ENCODE measurements at regions not wholly inside any gene's neighbourhood (a gene's known extent, or its start where the extent isn't known, plus 50 kb on each side); places are given as distances from the start of the nearest gene placed in this dataset.

DNA sequence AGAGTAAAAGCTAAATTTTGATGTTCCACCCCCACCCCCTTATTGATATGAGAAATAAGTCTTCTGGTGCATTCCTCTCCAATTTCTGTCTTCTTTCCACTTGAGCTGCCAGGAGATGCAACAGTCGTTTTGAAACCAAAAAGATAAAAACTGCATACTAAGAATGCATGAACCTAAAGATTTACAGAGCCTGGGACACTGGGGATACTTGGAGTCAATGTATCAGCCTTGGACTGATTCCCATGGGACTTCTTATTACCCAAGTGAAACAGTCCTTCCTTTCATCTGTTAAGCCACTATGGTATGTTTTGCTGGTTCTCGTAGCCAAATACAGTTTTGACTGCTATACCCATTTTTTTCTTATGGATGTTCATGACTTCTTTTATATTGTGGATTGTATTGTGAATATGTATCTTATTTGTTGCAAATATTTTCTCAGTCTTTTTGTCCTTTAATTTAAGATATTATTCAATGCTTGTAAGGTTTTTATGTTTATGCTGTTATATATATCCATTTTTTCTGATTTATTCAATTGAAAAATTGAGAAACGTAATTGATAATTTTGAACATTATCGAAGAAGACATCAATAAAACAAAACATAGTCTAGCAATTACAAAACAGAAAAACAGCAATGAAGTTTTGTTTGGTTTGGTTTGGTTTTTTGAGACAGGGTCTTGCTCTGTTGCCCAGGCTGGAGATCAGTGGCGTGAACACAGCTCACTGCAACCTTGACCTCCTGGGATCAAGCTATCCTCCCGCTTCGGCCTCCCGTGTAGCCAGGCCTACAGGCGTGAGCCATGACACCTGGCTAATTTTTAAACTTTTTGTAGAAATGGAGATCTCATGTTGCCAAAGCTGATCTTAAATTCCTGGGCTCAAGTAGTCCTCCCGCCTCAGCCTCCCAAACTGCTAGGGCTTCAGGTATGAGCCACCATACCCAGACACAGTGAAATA lies 85.4 kb upstream of the ETV6 start:
- Histone ChIP-seq H3K9me3 (ENCODE audit: low read length) (no peaks in the 10 kb centered on the region), H4K20me1 (ENCODE audit: insufficient read depth) (no peaks in the 10 kb centered on the region), H3K9me2 (ENCODE audit: insufficient read depth, low read length) (no peaks in the 10 kb centered on the region), H3K9ac (ENCODE audit: low read length) (no peak overlapping the region), H3K27ac (ENCODE audit: low read length) (no peak overlapping the region), H3K36me3 (ENCODE audit: insufficient read depth, low read length) (no peaks in the 10 kb centered on the region), H2AFZ (ENCODE audit: low read depth, low read length) (no peak overlapping the region), H3F3A (ENCODE audit: insufficient read depth, low read length, poor library complexity, severe bottlenecking) (no peaks in the 10 kb centered on the region), H3K4me3 (ENCODE audit: low read length) (no peak overlapping the region), H3K79me2 (replicated peaks; ENCODE audit: insufficient read depth, low read length) (no peaks in the 10 kb centered on the region), H3K4me2 (ENCODE audit: low read length) (no peak overlapping the region), H3K27me3 (ENCODE audit: insufficient read depth, low read depth, low read length) (no peaks in the 10 kb centered on the region)
- no peak for TF ChIP-seq MXI1 (conservative IDR thresholded peaks at IDR 0.05; ENCODE audit: poor library complexity, severe bottlenecking)
- no peak for TF ChIP-seq TAF1 (IDR thresholded peaks at IDR 0.05; ENCODE audit: low read depth)
- no peak for TF ChIP-seq POLR2AphosphoS5 (IDR thresholded peaks at IDR 0.05)
- TF ChIP-seq EZH2 (IDR thresholded peaks at IDR 0.05; ENCODE audit: borderline replicate concordance, insufficient read depth, low read length, poor library complexity, severe bottlenecking): no peak
- no peak for TF ChIP-seq EP300 (conservative IDR thresholded peaks at IDR 0.05; ENCODE audit: poor library complexity, severe bottlenecking)
- TF ChIP-seq, protein P1, sequence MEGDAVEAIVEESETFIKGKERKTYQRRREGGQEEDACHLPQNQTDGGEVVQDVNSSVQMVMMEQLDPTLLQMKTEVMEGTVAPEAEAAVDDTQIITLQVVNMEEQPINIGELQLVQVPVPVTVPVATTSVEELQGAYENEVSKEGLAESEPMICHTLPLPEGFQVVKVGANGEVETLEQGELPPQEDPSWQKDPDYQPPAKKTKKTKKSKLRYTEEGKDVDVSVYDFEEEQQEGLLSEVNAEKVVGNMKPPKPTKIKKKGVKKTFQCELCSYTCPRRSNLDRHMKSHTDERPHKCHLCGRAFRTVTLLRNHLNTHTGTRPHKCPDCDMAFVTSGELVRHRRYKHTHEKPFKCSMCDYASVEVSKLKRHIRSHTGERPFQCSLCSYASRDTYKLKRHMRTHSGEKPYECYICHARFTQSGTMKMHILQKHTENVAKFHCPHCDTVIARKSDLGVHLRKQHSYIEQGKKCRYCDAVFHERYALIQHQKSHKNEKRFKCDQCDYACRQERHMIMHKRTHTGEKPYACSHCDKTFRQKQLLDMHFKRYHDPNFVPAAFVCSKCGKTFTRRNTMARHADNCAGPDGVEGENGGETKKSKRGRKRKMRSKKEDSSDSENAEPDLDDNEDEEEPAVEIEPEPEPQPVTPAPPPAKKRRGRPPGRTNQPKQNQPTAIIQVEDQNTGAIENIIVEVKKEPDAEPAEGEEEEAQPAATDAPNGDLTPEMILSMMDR (IDR thresholded peaks at IDR 0.05; ENCODE audit: poor library complexity, severe bottlenecking): no peak
- no peak for TF ChIP-seq SMC3 (conservative IDR thresholded peaks at IDR 0.05; ENCODE audit: poor library complexity)
- TF ChIP-seq, protein P2, sequence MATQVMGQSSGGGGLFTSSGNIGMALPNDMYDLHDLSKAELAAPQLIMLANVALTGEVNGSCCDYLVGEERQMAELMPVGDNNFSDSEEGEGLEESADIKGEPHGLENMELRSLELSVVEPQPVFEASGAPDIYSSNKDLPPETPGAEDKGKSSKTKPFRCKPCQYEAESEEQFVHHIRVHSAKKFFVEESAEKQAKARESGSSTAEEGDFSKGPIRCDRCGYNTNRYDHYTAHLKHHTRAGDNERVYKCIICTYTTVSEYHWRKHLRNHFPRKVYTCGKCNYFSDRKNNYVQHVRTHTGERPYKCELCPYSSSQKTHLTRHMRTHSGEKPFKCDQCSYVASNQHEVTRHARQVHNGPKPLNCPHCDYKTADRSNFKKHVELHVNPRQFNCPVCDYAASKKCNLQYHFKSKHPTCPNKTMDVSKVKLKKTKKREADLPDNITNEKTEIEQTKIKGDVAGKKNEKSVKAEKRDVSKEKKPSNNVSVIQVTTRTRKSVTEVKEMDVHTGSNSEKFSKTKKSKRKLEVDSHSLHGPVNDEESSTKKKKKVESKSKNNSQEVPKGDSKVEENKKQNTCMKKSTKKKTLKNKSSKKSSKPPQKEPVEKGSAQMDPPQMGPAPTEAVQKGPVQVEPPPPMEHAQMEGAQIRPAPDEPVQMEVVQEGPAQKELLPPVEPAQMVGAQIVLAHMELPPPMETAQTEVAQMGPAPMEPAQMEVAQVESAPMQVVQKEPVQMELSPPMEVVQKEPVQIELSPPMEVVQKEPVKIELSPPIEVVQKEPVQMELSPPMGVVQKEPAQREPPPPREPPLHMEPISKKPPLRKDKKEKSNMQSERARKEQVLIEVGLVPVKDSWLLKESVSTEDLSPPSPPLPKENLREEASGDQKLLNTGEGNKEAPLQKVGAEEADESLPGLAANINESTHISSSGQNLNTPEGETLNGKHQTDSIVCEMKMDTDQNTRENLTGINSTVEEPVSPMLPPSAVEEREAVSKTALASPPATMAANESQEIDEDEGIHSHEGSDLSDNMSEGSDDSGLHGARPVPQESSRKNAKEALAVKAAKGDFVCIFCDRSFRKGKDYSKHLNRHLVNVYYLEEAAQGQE (IDR thresholded peaks at IDR 0.05; ENCODE audit: borderline replicate concordance): no peak
- no peak for TF ChIP-seq RAD21 (conservative IDR thresholded peaks at IDR 0.05)

DNA sequence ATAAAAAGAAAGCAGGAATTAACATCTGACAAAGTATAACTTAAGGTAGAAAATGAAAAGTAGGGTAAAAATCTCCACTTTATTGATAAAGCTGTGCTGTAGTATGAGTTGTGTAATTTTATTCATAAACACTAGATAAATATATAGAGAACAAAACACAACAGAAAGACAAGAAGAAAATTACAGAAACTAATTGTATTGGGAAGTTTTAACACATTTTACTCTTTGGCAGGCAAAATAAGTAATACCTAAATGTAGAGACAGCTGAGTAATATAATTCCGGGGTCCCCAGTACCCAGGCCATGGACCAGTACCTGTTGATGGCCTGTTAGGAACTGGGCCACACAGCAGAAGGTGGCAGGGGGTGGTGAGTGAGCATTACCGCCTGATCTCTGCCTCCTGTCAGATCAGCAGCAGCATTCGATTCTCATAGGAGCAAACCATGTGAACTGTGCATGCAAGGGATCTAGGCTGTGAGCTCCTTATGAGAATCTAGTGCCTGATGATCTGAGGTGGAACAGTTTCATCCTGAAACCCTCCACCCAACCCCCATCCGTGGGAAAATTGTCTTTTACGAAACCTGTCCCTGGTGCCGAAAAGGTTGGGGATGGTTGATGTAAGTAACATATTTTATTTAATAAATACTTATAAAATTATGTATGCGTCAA lies 84.4 kb upstream of the ETV6 start:
- Histone ChIP-seq H3K9ac (ENCODE audit: low read length) (no peak overlapping the region), H3K27me3 (ENCODE audit: insufficient read depth, low read depth, low read length) (no peaks in the 10 kb centered on the region), H3K9me3 (ENCODE audit: low read length) (no peaks in the 10 kb centered on the region), H3K79me2 (replicated peaks; ENCODE audit: insufficient read depth, low read length) (no peaks in the 10 kb centered on the region), H3K36me3 (ENCODE audit: insufficient read depth, low read length) (no peaks in the 10 kb centered on the region), H3K4me3 (ENCODE audit: low read length) (no peak overlapping the region), H4K20me1 (ENCODE audit: insufficient read depth) (no peaks in the 10 kb centered on the region), H3F3A (ENCODE audit: insufficient read depth, low read length, poor library complexity, severe bottlenecking) (no peaks in the 10 kb centered on the region), H2AFZ (ENCODE audit: low read depth, low read length) (no peak overlapping the region), H3K27ac (ENCODE audit: low read length) (no peak overlapping the region), H3K9me2 (ENCODE audit: insufficient read depth, low read length) (no peaks in the 10 kb centered on the region), H3K4me2 (ENCODE audit: low read length) (no peak overlapping the region)
- TF ChIP-seq, protein P2 (IDR thresholded peaks at IDR 0.05; ENCODE audit: borderline replicate concordance): no peak
- TF ChIP-seq SMC3 (conservative IDR thresholded peaks at IDR 0.05; ENCODE audit: poor library complexity): no peak
- no peak for TF ChIP-seq TAF1 (IDR thresholded peaks at IDR 0.05; ENCODE audit: low read depth)
- no peak for TF ChIP-seq RAD21 (conservative IDR thresholded peaks at IDR 0.05)
- TF ChIP-seq, protein P1 (IDR thresholded peaks at IDR 0.05; ENCODE audit: poor library complexity, severe bottlenecking): no peak
- no peak for TF ChIP-seq EZH2 (IDR thresholded peaks at IDR 0.05; ENCODE audit: borderline replicate concordance, insufficient read depth, low read length, poor library complexity, severe bottlenecking)
- TF ChIP-seq EP300 (conservative IDR thresholded peaks at IDR 0.05; ENCODE audit: poor library complexity, severe bottlenecking): no peak
- TF ChIP-seq POLR2AphosphoS5 (IDR thresholded peaks at IDR 0.05): no peak
- no peak for TF ChIP-seq MXI1 (conservative IDR thresholded peaks at IDR 0.05; ENCODE audit: poor library complexity, severe bottlenecking)
